ENCODE measurements at regions not wholly inside any gene's neighbourhood (a gene's known extent, or its start where the extent isn't known, plus 50 kb on each side); places are given as distances from the start of the nearest gene placed in this dataset.

- Mint-ChIP-seq H3K9me3 (ENCODE audit: low read depth) (no peaks in the 10 kb centered on the region), H3K4me3 (no peak overlapping the region), H3K36me3 (no peaks in the 10 kb centered on the region), H3K27ac (no peak overlapping the region), H3K27me3 (no peaks in the 10 kb centered on the region), H3K4me1 (no peaks in the 10 kb centered on the region)
- DNase-seq (no peak), ATAC-seq (no peak)
- CTCF ChIA-PET: interaction anchor here (0.6 kb wide), 2 partner anchors 224 to 252 kb away, joined by 3 to 4 read pairs; no protein-coding TSS in a partner anchor
Observed at GRCh38 chr20:60573003-60573680, 614.9 kb downstream of the CDH26 start.

DNA sequence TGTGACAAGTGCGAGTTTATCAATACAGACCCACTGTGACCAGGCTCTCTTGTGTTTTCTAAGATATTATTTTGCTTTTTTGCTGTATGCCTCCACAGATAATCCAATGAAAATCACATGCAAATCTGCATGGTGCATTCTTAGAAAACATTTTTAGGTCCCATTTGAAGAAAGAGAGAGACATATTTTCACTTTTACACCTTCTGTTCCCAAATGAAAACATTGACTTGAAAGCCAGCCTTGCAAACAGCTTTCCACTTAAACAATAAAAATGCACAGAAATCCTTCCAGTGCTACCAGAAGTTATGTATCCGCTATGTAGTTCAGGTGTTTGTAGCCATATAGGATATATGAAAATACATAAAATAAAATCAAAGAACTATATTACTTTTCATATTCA, 618.0 kb downstream of the CDH26 start:
- ATAC-seq (no peak), DNase-seq (no peak)
- Mint-ChIP-seq H3K36me3 (no peaks in the 10 kb centered on the region), H3K27ac (no peak overlapping the region), H3K4me3 (no peak overlapping the region), H3K9me3 (ENCODE audit: low read depth) (no peaks in the 10 kb centered on the region), H3K27me3 (no peaks in the 10 kb centered on the region), H3K4me1 (no peaks in the 10 kb centered on the region)
- CTCF ChIA-PET: no interaction called here

DNA sequence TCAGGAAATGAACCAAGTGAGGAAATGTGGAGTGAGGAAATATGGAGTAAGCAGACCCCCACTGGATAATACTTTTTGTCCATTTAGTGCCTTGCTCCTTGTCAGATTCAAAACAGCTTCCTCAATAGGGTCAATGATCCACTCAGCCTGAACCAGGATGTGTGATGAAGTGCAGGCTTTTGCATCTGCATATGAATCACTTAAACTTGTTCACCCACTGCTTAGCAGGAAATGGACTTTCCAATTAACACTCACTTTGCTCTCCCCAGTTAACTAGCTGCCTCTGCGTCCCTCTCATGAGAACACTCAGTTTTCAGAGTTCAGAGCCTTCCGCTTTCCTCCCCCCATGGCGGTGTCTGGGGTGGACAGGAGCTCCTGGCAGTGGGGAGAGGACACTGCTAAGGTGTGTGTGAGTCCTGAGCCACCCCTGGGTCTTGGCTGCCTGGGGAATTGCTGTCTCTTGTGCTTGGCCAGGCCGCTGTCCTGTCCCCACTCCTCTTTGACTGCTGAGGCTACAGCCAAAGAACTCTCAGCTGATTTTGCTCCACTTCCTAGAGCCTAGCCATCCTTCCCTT, 621.8 kb downstream of the CDH26 start:
- CTCF ChIA-PET: no interaction called here
- no peak overlapping the region for H3K4me3 Mint-ChIP-seq
- no peak for DNase-seq
- H3K27ac Mint-ChIP-seq: no peak overlapping the region
- no peaks in the 10 kb centered on the region for H3K9me3 Mint-ChIP-seq (ENCODE audit: low read depth)
- no peaks in the 10 kb centered on the region for H3K27me3 Mint-ChIP-seq
- no peak for ATAC-seq
- H3K36me3 Mint-ChIP-seq: no peaks in the 10 kb centered on the region
- H3K4me1 Mint-ChIP-seq: no peaks in the 10 kb centered on the region

- no peaks in the 10 kb centered on the region for H3K4me1 Mint-ChIP-seq
- no peak for DNase-seq
- no peaks in the 10 kb centered on the region for H3K9me3 Mint-ChIP-seq (ENCODE audit: low read depth)
- no peak for ATAC-seq
- CTCF ChIA-PET: no interaction called here
- H3K36me3 Mint-ChIP-seq: no peaks in the 10 kb centered on the region
- no peak overlapping the region for H3K27ac Mint-ChIP-seq
- H3K27me3 Mint-ChIP-seq: no peaks in the 10 kb centered on the region
- no peak overlapping the region for H3K4me3 Mint-ChIP-seq
Observed at GRCh38 chr20:60581606-60582115, 623.4 kb downstream of the CDH26 start.

DNA sequence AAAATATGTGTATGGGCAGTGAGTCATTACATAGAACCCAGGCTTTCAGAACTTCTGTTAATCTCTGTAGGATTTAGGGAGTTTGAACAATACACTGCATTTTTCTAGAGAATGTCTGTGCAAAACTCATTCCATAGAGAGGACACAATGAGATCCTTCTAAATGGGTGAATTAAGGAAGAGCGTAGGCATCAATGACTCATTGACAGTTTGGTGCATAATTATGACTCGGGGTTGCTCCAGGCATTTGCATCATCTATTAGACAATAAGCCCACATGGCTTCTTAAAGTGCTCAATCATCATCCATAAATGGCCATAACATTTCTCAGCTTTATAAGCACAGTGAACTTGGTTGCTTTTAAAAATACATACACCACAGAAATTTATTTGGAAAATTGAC, 625.5 kb downstream of the CDH26 start:
- Mint-ChIP-seq H3K36me3 (no peaks in the 10 kb centered on the region), H3K4me1 (no peaks in the 10 kb centered on the region), H3K27me3 (no peaks in the 10 kb centered on the region), H3K4me3 (no peak overlapping the region), H3K9me3 (ENCODE audit: low read depth) (no peaks in the 10 kb centered on the region), H3K27ac (no peak overlapping the region)
- CTCF ChIA-PET: no interaction called here
- DNase-seq (no peak), ATAC-seq (no peak)

DNA sequence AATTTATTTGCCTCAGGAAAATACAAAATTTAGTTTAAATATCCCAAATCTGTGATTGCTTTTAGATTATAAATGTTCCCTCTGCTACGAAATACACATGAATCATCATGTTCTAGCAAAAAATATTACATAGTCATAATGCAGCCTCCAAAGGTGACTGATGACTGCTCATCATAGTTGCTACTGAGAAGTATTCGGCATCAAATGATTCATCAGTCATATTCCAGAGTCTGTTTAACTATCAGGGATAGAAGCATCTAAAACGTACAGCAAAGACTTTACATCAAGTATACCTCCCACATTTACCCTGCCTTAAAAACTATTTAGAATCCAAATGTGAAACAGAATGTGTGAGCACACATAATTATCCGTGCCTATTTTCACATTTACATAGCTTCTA, 626.0 kb downstream of the CDH26 start:
- H3K4me3 Mint-ChIP-seq: no peak overlapping the region
- no peaks in the 10 kb centered on the region for H3K27me3 Mint-ChIP-seq
- ATAC-seq (no peak), DNase-seq (no peak)
- H3K4me1 Mint-ChIP-seq: no peaks in the 10 kb centered on the region
- no peak overlapping the region for H3K27ac Mint-ChIP-seq
- CTCF ChIA-PET: no interaction called here
- H3K36me3 Mint-ChIP-seq: no peaks in the 10 kb centered on the region
- no peaks in the 10 kb centered on the region for H3K9me3 Mint-ChIP-seq (ENCODE audit: low read depth)

GRCh38 chr20:60585651-60586050, 627.4 kb downstream of the CDH26 start:
- H3K27me3 Mint-ChIP-seq: no peaks in the 10 kb centered on the region
- H3K4me3 Mint-ChIP-seq: no peak overlapping the region
- H3K27ac Mint-ChIP-seq: no peak overlapping the region
- CTCF ChIA-PET: no interaction called here
- no peaks in the 10 kb centered on the region for H3K9me3 Mint-ChIP-seq (ENCODE audit: low read depth)
- H3K36me3 Mint-ChIP-seq: no peaks in the 10 kb centered on the region
- DNase-seq (no peak), ATAC-seq (no peak)
- H3K4me1 Mint-ChIP-seq: no peaks in the 10 kb centered on the region

DNA sequence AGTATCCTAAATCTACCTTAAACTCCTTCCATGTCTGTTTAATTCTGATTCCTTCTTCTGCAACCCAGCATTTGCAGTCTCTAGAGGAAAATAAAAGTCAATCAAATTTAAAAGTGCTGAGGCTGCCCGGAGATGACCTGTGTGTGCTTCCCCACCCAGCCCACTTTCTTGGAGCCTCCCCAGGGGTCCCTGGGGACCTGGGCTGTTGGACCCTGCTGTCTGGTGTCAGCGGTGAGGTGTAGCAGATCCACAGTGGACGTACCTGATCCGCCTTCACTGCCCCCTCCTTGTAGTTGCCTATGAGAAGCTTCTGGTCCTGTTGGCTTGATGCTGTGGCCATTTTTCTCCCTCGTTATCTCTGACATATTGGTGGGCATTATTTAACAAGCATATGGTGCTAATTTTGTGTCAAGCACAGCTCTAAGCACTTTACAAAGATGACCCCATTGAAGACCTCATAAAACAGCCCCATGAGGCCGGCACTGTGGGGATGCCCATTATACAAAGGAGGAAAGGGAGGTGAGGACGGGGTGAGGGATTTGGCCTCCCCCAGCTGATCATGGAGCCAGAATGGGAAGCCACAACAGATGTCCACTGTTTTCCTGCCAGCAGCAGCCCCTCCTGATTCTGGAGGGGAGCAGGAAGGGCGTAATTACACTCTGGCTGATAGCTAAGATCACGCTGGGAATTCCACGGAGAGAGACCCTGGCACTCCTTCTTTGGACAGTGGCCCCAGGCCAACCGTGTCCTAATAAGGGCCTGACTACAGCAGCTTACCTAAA, 628.2 kb downstream of the CDH26 start:
- Mint-ChIP-seq H3K27ac (no peak overlapping the region), H3K4me1 (no peaks in the 10 kb centered on the region), H3K36me3 (no peaks in the 10 kb centered on the region), H3K9me3 (ENCODE audit: low read depth) (no peaks in the 10 kb centered on the region), H3K4me3 (no peak overlapping the region), H3K27me3 (no peaks in the 10 kb centered on the region)
- DNase-seq (no peak), ATAC-seq (no peak)
- CTCF ChIA-PET: no interaction called here

DNA sequence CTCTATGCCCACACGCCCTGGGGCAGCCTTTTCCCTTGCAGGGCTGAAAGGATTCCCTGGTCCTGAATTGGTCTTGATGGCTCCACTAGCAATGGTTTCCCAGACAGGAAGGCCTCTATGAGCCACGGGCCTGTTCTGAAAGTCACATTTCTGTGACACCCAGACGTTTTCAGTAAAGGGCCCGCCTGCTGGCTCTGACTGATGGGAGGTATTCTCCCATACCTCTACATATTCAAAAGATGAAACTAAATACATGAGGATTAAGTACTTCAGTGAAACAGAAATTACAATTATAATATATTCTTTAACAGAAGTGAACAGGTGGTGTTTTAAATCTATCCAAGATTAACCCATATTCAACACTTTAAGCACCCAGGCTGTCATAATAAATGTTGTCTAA, 629.8 kb downstream of the CDH26 start:
- H3K27ac Mint-ChIP-seq: no peak overlapping the region
- no peak overlapping the region for H3K4me3 Mint-ChIP-seq
- H3K9me3 Mint-ChIP-seq (ENCODE audit: low read depth): no peaks in the 10 kb centered on the region
- no peaks in the 10 kb centered on the region for H3K4me1 Mint-ChIP-seq
- no peak for ATAC-seq
- H3K36me3 Mint-ChIP-seq: no peaks in the 10 kb centered on the region
- H3K27me3 Mint-ChIP-seq: no peaks in the 10 kb centered on the region
- no peak for DNase-seq
- CTCF ChIA-PET: no interaction called here

GRCh38 chr20:60589623-60590022, 631.4 kb downstream of the CDH26 start:
- DNase-seq: no peak
- CTCF ChIA-PET: no interaction called here
- H3K4me1 Mint-ChIP-seq: no peaks in the 10 kb centered on the region
- no peak overlapping the region for H3K4me3 Mint-ChIP-seq
- H3K27ac Mint-ChIP-seq: no peak overlapping the region
- H3K36me3 Mint-ChIP-seq: no peaks in the 10 kb centered on the region
- no peaks in the 10 kb centered on the region for H3K27me3 Mint-ChIP-seq
- H3K9me3 Mint-ChIP-seq (ENCODE audit: low read depth): no peaks in the 10 kb centered on the region
- no peak for ATAC-seq

- Mint-ChIP-seq H3K27ac (no peak overlapping the region), H3K9me3 (ENCODE audit: low read depth) (no peaks in the 10 kb centered on the region), H3K36me3 (no peaks in the 10 kb centered on the region), H3K4me3 (no peak overlapping the region), H3K4me1 (no peaks in the 10 kb centered on the region), H3K27me3 (no peaks in the 10 kb centered on the region)
- DNase-seq (no peak), ATAC-seq (no peak)
- CTCF ChIA-PET: no interaction called here
Observed at GRCh38 chr20:60591172-60591799, 633.1 kb downstream of the CDH26 start.

DNA sequence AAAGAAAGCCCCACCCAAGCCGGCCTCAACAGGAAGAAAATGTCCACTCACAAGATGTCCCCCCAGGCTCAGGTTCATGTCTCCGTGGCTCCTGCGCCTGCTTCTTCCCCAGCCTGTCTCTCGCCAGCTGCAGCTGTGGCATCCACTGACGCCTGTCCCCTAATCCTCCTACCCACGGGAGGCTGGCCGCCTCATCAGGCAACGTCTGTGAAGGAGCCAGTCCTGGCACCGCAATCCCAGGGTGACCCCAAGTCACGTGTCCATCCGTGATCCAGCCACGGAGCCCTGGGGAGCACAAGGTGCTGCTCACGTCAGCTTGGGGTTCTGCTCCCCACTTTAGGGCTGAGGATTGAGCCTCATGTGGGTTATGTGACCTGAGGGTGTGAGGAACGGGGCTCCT, 640.3 kb downstream of the CDH26 start:
- H3K4me1 Mint-ChIP-seq: no peaks in the 10 kb centered on the region
- DNase-seq (no peak), ATAC-seq (no peak)
- H3K27ac Mint-ChIP-seq: no peak overlapping the region
- H3K9me3 Mint-ChIP-seq (ENCODE audit: low read depth): peaks cover 6% of the 10 kb centered on the region
- CTCF ChIA-PET: no interaction called here
- no peak overlapping the region for H3K4me3 Mint-ChIP-seq
- H3K36me3 Mint-ChIP-seq: no peaks in the 10 kb centered on the region
- H3K27me3 Mint-ChIP-seq: no peaks in the 10 kb centered on the region

GRCh38 chr20:60599381-60599780, 641.2 kb downstream of the CDH26 start:
- Mint-ChIP-seq H3K27me3 (no peaks in the 10 kb centered on the region), H3K27ac (no peak overlapping the region), H3K9me3 (ENCODE audit: low read depth) (peaks cover 6% of the 10 kb centered on the region), H3K4me3 (no peak overlapping the region), H3K36me3 (no peaks in the 10 kb centered on the region), H3K4me1 (no peaks in the 10 kb centered on the region)
- ATAC-seq (no peak), DNase-seq (no peak)
- CTCF ChIA-PET: no interaction called here

DNA sequence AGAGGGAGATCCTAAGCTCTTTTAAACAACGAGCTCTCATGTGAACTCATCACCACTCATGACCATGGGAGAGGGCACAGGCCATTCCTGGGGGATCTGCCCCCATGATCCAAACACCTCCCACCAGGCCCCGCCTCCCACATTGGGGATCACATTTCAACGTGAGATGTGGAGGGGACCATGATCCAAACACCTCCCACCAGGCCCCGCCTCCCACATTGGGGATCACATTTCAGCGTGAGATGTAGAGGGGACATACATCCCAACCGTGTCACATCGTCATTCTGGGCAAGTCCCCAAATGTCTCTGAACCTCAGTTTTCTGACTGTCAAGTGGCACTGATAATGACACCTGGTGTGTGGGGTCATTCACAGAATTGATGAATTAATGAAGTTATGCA, 641.8 kb downstream of the CDH26 start:
- no peak for ATAC-seq
- H3K9me3 Mint-ChIP-seq (ENCODE audit: low read depth): peaks cover 6% of the 10 kb centered on the region
- no peak overlapping the region for H3K4me3 Mint-ChIP-seq
- CTCF ChIA-PET: no interaction called here
- no peak for DNase-seq
- H3K27ac Mint-ChIP-seq: no peak overlapping the region
- H3K36me3 Mint-ChIP-seq: no peaks in the 10 kb centered on the region
- no peaks in the 10 kb centered on the region for H3K27me3 Mint-ChIP-seq
- H3K4me1 Mint-ChIP-seq: no peaks in the 10 kb centered on the region
